Activated T-helper 2 cell treated with anti-CD3 and anti-CD28 coated beads, Interferon-gamma antibody, Interleukin-2, Interleukin-4, amounts not matched to agents 10 μg/mL and 5 μg/mL and 100 μg/mL, durations not matched to agents 14 hours and 24 hours and 36 hours (primary cell): ENCODE measurements at regions not wholly inside any gene's neighbourhood (a gene's known extent, or its start where the extent isn't known, plus 50 kb on each side); places are given as distances from the start of the nearest gene placed in this dataset.

Source experiments
- DNase-seq: peaks from one replicate; pipeline ENCODE4 v3.0.0; 2021; ENCODE audit warnings: low spot score
- H3K27ac Mint-ChIP-seq: one replicate; pipeline ENCODE4 v1.8.0; 2021; ENCODE audit warnings: mixed read lengths
- H3K27me3 Mint-ChIP-seq: one replicate; pipeline ENCODE4 v1.8.0; 2021; ENCODE audit warnings: low read depth, mixed read lengths
- H3K36me3 Mint-ChIP-seq: one replicate; pipeline ENCODE4 v1.8.0; 2021; ENCODE audit warnings: low read depth, mixed read lengths
- H3K4me1 Mint-ChIP-seq: one replicate; pipeline ENCODE4 v1.8.0; 2021; ENCODE audit warnings: low read depth, mixed read lengths
- H3K4me3 Mint-ChIP-seq: one replicate; pipeline ENCODE4 v1.8.0; 2021; ENCODE audit warnings: low read depth, mild to moderate bottlenecking, moderate library complexity, mixed read lengths
- H3K9me3 Mint-ChIP-seq: one replicate; pipeline ENCODE4 v1.8.0; 2021; ENCODE audit warnings: mixed read lengths
- intact Hi-C: fragments of 100-400 bp; cut with micrococcal nuclease; formaldehyde crosslinking; loops from one replicate; pipeline ENCODE4 v1.15.1; 2023

- H3K36me3 Mint-ChIP-seq, result no peaks in the 10 kb centered on the region
- peaks cover 5% of the 10 kb centered on the region for H3K27me3 Mint-ChIP-seq
- H3K4me3 Mint-ChIP-seq, result no peak overlapping the region
- no peak overlapping the region for H3K27ac Mint-ChIP-seq
- no peak for DNase-seq
- intact Hi-C loops, result no loop called here
- H3K9me3 Mint-ChIP-seq, result no peaks in the 10 kb centered on the region
- no peaks in the 10 kb centered on the region for H3K4me1 Mint-ChIP-seq
Measured at GRCh38 chr15:39333393-39333792, 247.5 kb upstream of the THBS1 start.

GRCh38 chr15:39333896-39334295 is 247.0 kb upstream of the THBS1 start:
- H3K27ac Mint-ChIP-seq, result no peak overlapping the region
- H3K4me3 Mint-ChIP-seq, result no peak overlapping the region
- H3K4me1 Mint-ChIP-seq, result no peaks in the 10 kb centered on the region
- intact Hi-C loops, result no loop called here
- H3K9me3 Mint-ChIP-seq, result no peaks in the 10 kb centered on the region
- peaks cover 5% of the 10 kb centered on the region for H3K27me3 Mint-ChIP-seq
- no peak for DNase-seq
- H3K36me3 Mint-ChIP-seq, result no peaks in the 10 kb centered on the region

GRCh38 chr15:39336926-39337325 is 244.0 kb upstream of the THBS1 start:
- H3K27me3 Mint-ChIP-seq, result peaks cover 5% of the 10 kb centered on the region
- no peak for DNase-seq
- intact Hi-C loops, result no loop called here
- H3K4me3 Mint-ChIP-seq, result no peak overlapping the region
- H3K36me3 Mint-ChIP-seq, result no peaks in the 10 kb centered on the region
- H3K9me3 Mint-ChIP-seq, result no peaks in the 10 kb centered on the region
- H3K4me1 Mint-ChIP-seq, result no peaks in the 10 kb centered on the region
- no peak overlapping the region for H3K27ac Mint-ChIP-seq

GRCh38 chr15:39338251-39338650 is 242.6 kb upstream of the THBS1 start:
- peaks cover 2% of the 10 kb centered on the region for H3K27me3 Mint-ChIP-seq
- H3K4me3 Mint-ChIP-seq, result no peak overlapping the region
- no peaks in the 10 kb centered on the region for H3K9me3 Mint-ChIP-seq

GRCh38 chr15:39340903-39341645 is 239.8 kb upstream of the THBS1 start:
- intact Hi-C loops, result no loop called here
- H3K36me3 Mint-ChIP-seq, result no peaks in the 10 kb centered on the region
- H3K27me3 Mint-ChIP-seq, result peaks cover 2% of the 10 kb centered on the region
- no peaks in the 10 kb centered on the region for H3K9me3 Mint-ChIP-seq
- DNase-seq, result no peak
- H3K4me1 Mint-ChIP-seq, result no peaks in the 10 kb centered on the region
- no peak overlapping the region for H3K4me3 Mint-ChIP-seq
- no peak overlapping the region for H3K27ac Mint-ChIP-seq

More at GRCh38 chr15:39338251-39338650, 242.6 kb upstream of the THBS1 start:
- no peak overlapping the region for H3K27ac Mint-ChIP-seq
- H3K4me1 Mint-ChIP-seq, result no peaks in the 10 kb centered on the region
- no peaks in the 10 kb centered on the region for H3K36me3 Mint-ChIP-seq
- intact Hi-C loops, result no loop called here
- no peak for DNase-seq

GRCh38 chr15:39344662-39345141 is 236.2 kb upstream of the THBS1 start:
- no peak for DNase-seq
- Mint-ChIP-seq H3K27ac (no peak overlapping the region), H3K4me3 (no peak overlapping the region), H3K36me3 (no peaks in the 10 kb centered on the region), H3K4me1 (no peaks in the 10 kb centered on the region), H3K27me3 (peaks cover 2% of the 10 kb centered on the region), H3K9me3 (no peaks in the 10 kb centered on the region)
- intact Hi-C loops, result no loop called here

GRCh38 chr15:39345176-39345575 is 235.7 kb upstream of the THBS1 start:
- DNase-seq, result no peak
- H3K36me3 Mint-ChIP-seq, result no peaks in the 10 kb centered on the region
- intact Hi-C loops, result no loop called here
- no peak overlapping the region for H3K4me3 Mint-ChIP-seq
- H3K4me1 Mint-ChIP-seq, result no peaks in the 10 kb centered on the region
- H3K27ac Mint-ChIP-seq, result no peak overlapping the region
- no peaks in the 10 kb centered on the region for H3K9me3 Mint-ChIP-seq
- peaks cover 2% of the 10 kb centered on the region for H3K27me3 Mint-ChIP-seq

- no peak overlapping the region for H3K27ac Mint-ChIP-seq
Measured at GRCh38 chr15:39347453-39347852, 233.4 kb upstream of the THBS1 start.

GRCh38 chr15:39350785-39351184 is 230.1 kb upstream of the THBS1 start:
- Mint-ChIP-seq H3K4me3 (no peak overlapping the region), H3K4me1 (no peaks in the 10 kb centered on the region), H3K27me3 (no peaks in the 10 kb centered on the region), H3K36me3 (no peaks in the 10 kb centered on the region), H3K27ac (no peak overlapping the region), H3K9me3 (no peaks in the 10 kb centered on the region)
- intact Hi-C loops, result no loop called here
- no peak for DNase-seq

More at GRCh38 chr15:39347453-39347852, 233.4 kb upstream of the THBS1 start:
- no peaks in the 10 kb centered on the region for H3K36me3 Mint-ChIP-seq
- DNase-seq, result no peak
- H3K27me3 Mint-ChIP-seq, result no peaks in the 10 kb centered on the region
- no peak overlapping the region for H3K4me3 Mint-ChIP-seq
- intact Hi-C loops, result no loop called here
- no peaks in the 10 kb centered on the region for H3K9me3 Mint-ChIP-seq
- H3K4me1 Mint-ChIP-seq, result no peaks in the 10 kb centered on the region

GRCh38 chr15:39354189-39354588 is 226.7 kb upstream of the THBS1 start:
- no peak overlapping the region for H3K4me3 Mint-ChIP-seq
- no peak overlapping the region for H3K27ac Mint-ChIP-seq
- H3K27me3 Mint-ChIP-seq, result peaks cover 4% of the 10 kb centered on the region
- DNase-seq, result no peak
- H3K36me3 Mint-ChIP-seq, result no peaks in the 10 kb centered on the region
- H3K4me1 Mint-ChIP-seq, result no peaks in the 10 kb centered on the region
- intact Hi-C loops, result no loop called here
- H3K9me3 Mint-ChIP-seq, result no peaks in the 10 kb centered on the region

GRCh38 chr15:39357480-39358268 is 223.2 kb upstream of the THBS1 start:
- DNase-seq, result no peak
- H3K4me3 Mint-ChIP-seq, result no peak overlapping the region
- no peak overlapping the region for H3K27ac Mint-ChIP-seq
- no peaks in the 10 kb centered on the region for H3K4me1 Mint-ChIP-seq
- H3K27me3 Mint-ChIP-seq, result peaks cover 9% of the 10 kb centered on the region
- H3K9me3 Mint-ChIP-seq, result no peaks in the 10 kb centered on the region
- intact Hi-C loops, result no loop called here
- no peaks in the 10 kb centered on the region for H3K36me3 Mint-ChIP-seq

- Mint-ChIP-seq H3K27me3 (peaks cover 11% of the 10 kb centered on the region), H3K9me3 (no peaks in the 10 kb centered on the region), H3K36me3 (no peaks in the 10 kb centered on the region), H3K4me3 (no peak overlapping the region), H3K27ac (no peak overlapping the region), H3K4me1 (no peaks in the 10 kb centered on the region)
- DNase-seq, result no peak
- intact Hi-C loops, result no loop called here
Measured at GRCh38 chr15:39358441-39359041, 222.3 kb upstream of the THBS1 start.

- intact Hi-C loops, result no loop called here
- DNase-seq, result no peak
- Mint-ChIP-seq H3K27ac (no peak overlapping the region), H3K36me3 (no peaks in the 10 kb centered on the region), H3K4me1 (no peaks in the 10 kb centered on the region), H3K27me3 (peaks cover 11% of the 10 kb centered on the region), H3K4me3 (no peak overlapping the region), H3K9me3 (no peaks in the 10 kb centered on the region)
Measured at GRCh38 chr15:39359771-39360170, 221.1 kb upstream of the THBS1 start.
